ENCODE measurements at regions not wholly inside any gene's neighbourhood (a gene's known extent, or its start where the extent isn't known, plus 50 kb on each side); places are given as distances from the start of the nearest gene placed in this dataset.
A peak's percentile ranks its signal among the peaks of the same experiment; 100 is the strongest.

DNA sequence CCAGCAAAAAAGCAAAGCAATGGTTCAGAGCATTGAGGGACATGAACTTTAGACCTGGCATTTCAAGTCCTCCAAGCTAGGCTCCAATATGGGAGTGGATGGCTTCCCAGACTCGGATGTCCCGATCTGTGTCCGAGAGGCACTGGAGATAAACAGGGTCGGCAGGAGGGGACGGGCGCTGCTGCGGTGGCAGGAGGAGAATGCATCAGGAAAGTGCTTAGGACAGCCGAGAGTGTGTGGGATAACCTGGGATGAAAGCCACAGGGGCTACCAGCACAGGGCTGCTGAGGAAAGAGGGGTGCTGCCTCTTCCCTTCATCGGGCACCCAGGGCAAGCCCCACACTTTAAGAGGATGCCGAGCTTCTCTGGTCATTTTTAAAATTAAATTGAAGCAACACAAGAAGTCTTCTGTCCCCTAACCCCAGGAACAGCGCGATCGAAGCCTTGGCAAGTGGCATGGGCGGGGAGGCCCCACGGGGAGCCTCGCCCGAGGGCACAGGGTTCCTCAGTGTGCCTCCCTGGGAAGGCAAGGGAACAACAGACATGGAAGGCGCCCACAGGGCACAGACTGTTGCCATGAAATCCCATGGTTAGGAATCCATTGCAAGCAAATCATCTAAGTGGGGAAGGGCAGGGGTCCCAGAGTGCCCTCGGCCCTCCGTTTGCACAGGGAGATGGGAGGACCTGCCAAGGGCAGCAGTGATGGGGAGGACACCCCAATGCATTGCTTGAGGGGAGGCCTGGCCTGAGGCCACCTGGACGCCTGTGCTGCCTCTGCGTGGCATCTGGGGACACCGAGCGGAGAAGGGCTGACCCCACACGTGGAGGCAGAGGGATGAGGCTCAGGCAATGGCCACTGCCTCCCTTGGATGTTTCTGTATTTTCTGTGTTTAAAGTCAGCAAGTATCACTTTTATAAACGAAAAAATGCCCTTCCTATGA is 78.5 kb upstream of the GPC1 start:
- peak; percentile 37 for DNase-seq
- Histone ChIP-seq H3K27me3 (ENCODE audit: low read depth) (peaks cover 11% of the 10 kb centered on the region), H3K9me3 (peaks cover 6% of the 10 kb centered on the region), H3K4me3 (no peak overlapping the region), H3K36me3 (no peaks in the 10 kb centered on the region), H3K27ac (no peak overlapping the region), H3K4me1 (no peaks in the 10 kb centered on the region)
- intact Hi-C loops (cut with DNase I): no loop called here
- no peak for ATAC-seq
- TF ChIP-seq, protein P1, sequence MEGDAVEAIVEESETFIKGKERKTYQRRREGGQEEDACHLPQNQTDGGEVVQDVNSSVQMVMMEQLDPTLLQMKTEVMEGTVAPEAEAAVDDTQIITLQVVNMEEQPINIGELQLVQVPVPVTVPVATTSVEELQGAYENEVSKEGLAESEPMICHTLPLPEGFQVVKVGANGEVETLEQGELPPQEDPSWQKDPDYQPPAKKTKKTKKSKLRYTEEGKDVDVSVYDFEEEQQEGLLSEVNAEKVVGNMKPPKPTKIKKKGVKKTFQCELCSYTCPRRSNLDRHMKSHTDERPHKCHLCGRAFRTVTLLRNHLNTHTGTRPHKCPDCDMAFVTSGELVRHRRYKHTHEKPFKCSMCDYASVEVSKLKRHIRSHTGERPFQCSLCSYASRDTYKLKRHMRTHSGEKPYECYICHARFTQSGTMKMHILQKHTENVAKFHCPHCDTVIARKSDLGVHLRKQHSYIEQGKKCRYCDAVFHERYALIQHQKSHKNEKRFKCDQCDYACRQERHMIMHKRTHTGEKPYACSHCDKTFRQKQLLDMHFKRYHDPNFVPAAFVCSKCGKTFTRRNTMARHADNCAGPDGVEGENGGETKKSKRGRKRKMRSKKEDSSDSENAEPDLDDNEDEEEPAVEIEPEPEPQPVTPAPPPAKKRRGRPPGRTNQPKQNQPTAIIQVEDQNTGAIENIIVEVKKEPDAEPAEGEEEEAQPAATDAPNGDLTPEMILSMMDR (IDR thresholded peaks at IDR 0.05): no peak

DNA sequence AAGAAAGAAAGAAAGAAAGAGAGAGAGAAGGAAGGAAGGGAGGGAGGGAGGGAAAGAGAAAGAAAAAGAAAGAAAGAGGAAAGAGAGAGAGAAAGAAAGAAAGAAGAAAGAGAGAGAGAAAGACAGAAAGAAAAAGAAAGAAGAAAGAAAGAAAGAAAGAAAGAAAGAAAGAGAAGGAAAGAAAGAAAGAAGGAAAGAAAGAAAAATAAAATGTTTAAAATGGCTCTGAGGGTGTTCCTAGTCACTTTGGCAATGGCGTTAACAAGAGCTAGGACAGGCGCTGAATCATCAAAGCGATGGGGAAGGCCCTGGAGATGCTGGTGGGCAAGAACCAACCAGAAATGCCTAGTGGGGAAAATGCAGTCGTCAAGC is 77.8 kb upstream of the GPC1 start:
- no peaks in the 10 kb centered on the region for H3K4me1 ChIP-seq
- no peak for ATAC-seq
- H3K9me3 ChIP-seq: peaks cover 6% of the 10 kb centered on the region
- no peak overlapping the region for H3K4me3 ChIP-seq
- DNase-seq: no peak
- H3K27ac ChIP-seq: no peak overlapping the region
- H3K36me3 ChIP-seq: no peaks in the 10 kb centered on the region
- TF ChIP-seq, protein P1 (IDR thresholded peaks at IDR 0.05): no peak
- intact Hi-C loops (cut with DNase I): no loop called here
- H3K27me3 ChIP-seq (ENCODE audit: low read depth): peaks cover 10% of the 10 kb centered on the region

DNA sequence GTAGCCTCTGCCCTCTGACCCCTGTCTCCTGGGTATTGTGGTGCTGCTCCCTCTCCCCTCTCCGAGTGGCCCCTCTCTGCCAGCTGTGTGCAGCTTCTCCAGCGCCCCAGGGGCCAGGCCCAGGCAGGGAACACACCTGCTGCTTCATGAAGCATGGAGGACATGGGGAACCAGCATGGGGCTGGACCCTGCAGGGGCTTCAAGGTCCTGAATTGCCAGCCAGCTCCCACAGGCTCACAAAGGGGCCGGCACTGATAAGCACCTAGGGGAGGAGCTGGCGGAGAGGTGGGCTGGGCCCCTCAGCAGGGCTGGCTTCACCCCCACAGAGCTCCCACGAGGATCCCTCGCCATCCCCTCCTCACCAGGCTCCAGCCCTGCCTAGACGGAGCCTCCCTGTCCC is 77.4 kb upstream of the GPC1 start:
- TF ChIP-seq, protein P1 (IDR thresholded peaks at IDR 0.05): no peak
- intact Hi-C loops (cut with DNase I): no loop called here
- peaks cover 7% of the 10 kb centered on the region for H3K27me3 ChIP-seq (ENCODE audit: low read depth)
- H3K36me3 ChIP-seq: no peaks in the 10 kb centered on the region
- DNase-seq (no peak), ATAC-seq (no peak)
- H3K4me1 ChIP-seq: no peaks in the 10 kb centered on the region
- peaks cover 6% of the 10 kb centered on the region for H3K9me3 ChIP-seq
- no peak overlapping the region for H3K4me3 ChIP-seq
- no peak overlapping the region for H3K27ac ChIP-seq

DNA sequence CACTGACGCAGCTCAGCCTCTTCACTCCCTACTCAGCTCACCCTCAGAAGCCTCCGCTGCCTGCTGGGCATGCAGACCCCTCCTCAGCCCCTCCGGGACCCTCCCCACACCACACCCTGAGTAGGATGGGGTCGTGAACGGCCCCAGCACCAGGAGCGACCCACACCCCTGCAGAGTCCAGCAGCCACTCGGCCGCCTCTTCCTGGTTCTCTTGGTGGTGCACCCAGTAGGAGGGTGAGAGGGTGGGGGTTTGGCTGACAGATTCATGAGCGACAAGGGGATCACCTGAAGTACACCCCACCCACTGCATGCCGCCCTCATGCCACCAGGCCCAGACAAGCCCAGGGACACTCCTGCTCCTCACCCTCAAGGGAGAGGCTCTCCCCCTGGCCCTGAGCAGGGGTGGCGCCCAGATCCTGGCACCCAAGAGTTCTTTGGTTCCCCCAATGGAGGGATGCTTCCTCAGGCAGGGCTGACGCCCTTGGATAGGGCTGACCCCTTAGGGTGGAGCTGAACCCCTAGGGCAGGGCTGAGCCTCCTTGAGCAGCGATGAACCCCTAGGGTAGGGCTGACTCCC is 76.6 kb upstream of the GPC1 start:
- Histone ChIP-seq H3K36me3 (no peaks in the 10 kb centered on the region), H3K4me1 (no peaks in the 10 kb centered on the region), H3K9me3 (peaks cover 6% of the 10 kb centered on the region), H3K27me3 (ENCODE audit: low read depth) (no peaks in the 10 kb centered on the region), H3K4me3 (no peak overlapping the region), H3K27ac (no peak overlapping the region)
- TF ChIP-seq, protein P1 (IDR thresholded peaks at IDR 0.05): no peak
- ATAC-seq (no peak), DNase-seq (peak; percentile 32)
- intact Hi-C loops (cut with DNase I): no loop called here

DNA sequence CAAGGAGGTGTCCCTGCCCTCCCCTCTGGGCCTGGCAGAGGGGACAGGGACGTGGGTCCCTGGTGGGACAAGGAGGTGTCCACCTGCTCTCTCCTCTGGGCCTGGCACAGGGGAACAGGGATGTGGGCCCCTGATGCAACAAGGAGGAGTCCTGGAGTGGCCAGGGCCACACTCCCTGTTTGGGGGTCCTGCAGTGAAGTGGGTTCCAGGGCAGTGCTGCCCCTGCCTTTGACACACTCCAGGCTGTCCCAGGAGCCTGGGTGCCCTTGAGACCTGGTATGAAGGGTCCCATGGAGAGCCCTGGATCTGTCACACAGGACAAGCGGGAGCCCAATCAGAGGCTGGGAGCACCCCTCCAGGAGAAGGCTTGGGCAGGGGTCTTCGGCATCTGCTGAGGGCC is 75.8 kb upstream of the GPC1 start:
- ATAC-seq (peak in 1 of 2 donors; percentile 4), DNase-seq (peak; percentile 35)
- peaks cover 6% of the 10 kb centered on the region for H3K9me3 ChIP-seq
- H3K27ac ChIP-seq: no peak overlapping the region
- H3K4me1 ChIP-seq: no peaks in the 10 kb centered on the region
- TF ChIP-seq, protein P1 (IDR thresholded peaks at IDR 0.05): no peak
- H3K27me3 ChIP-seq (ENCODE audit: low read depth): no peaks in the 10 kb centered on the region
- intact Hi-C loops (cut with DNase I): no loop called here
- H3K4me3 ChIP-seq: no peak overlapping the region
- no peaks in the 10 kb centered on the region for H3K36me3 ChIP-seq

All from lower lobe of right lung (tissue), 2 donors.